OCI-LY7 (cell line): ENCODE measurements at regions not wholly inside any gene's neighbourhood (a gene's known extent, or its start where the extent isn't known, plus 50 kb on each side); places are given as distances from the start of the nearest gene placed in this dataset.
"Not testable (repeated sequence)": the region's sequence is repeated elsewhere in the genome, so short reads cannot be mapped to it uniquely, and the experiment has no call there.

Experiments used
- BruUV-seq: library from RNA; stranded (reverse); fragments of 400-500 nt; replicated peaks from 2 replicates; lab custom pipeline; 2021; lab: Mats Ljungman, UMichigan
- CTCF ChIA-PET: fragments of 300-600 bp; sonication (Branson Sonifier 250); formaldehyde crosslinking; loops from one replicate; lab custom pipeline; 2022; ENCODE audit warnings: antibody characterized with exemption; ENCODE audit not compliant: unreplicated experiment; lab: Charles Lee
- POLR2A ChIA-PET: fragments of 300-600 bp; sonication (Branson Sonifier 250); formaldehyde crosslinking; loops from one replicate; lab custom pipeline; 2022; ENCODE audit warnings: antibody characterized with exemption; lab: Charles Lee
- DNase-seq: peaks from one replicate; pipeline ENCODE4 v3.0.0-alpha.2; 2015; ENCODE audit warnings: low spot score
- H2AFZ ChIP-seq: fragments of 200-600 bp; sonication (generic), shearing (Covaris generic); 2 replicates; pipeline ENCODE4 v1.6.1; 2014; ENCODE audit warnings: mild to moderate bottlenecking, antibody characterized with exemption, low read length, moderate library complexity
- H3K27ac ChIP-seq: fragments of 200-600 bp; sonication (generic); 2 replicates; pipeline ENCODE4 v1.5.1; 2014; ENCODE audit warnings: mixed run types, low read depth, mild to moderate bottlenecking, moderate library complexity, low read length, inconsistent platforms; ENCODE audit not compliant: poor library complexity, severe bottlenecking
- H3K36me3 ChIP-seq: fragments of 200-600 bp; sonication (generic); 2 replicates; pipeline ENCODE4 v1.6.1; 2014; ENCODE audit warnings: mild to moderate bottlenecking, antibody characterized with exemption, low read length, moderate library complexity, mixed read lengths; ENCODE audit not compliant: insufficient read depth
- H3K4me1 ChIP-seq: fragments of 200-600 bp; sonication (generic); 2 replicates; pipeline ENCODE4 v1.5.1; 2014; ENCODE audit warnings: mild to moderate bottlenecking, low read length; ENCODE audit not compliant: insufficient read depth, poor library complexity, severe bottlenecking
- H3K4me2 ChIP-seq: fragments of 200-600 bp; sonication (generic); 2 replicates; pipeline ENCODE4 v1.6.1; 2014; ENCODE audit warnings: mild to moderate bottlenecking, low read length
- H3K4me3 ChIP-seq: fragments of 200-600 bp; sonication (generic); 2 replicates; pipeline ENCODE4 v1.5.1; 2014; ENCODE audit warnings: mild to moderate bottlenecking, low read depth, low read length; ENCODE audit not compliant: poor library complexity, severe bottlenecking
- H3K79me2 ChIP-seq: fragments of 200-600 bp; sonication (generic); 2 replicates; pipeline ENCODE4 v1.6.1; 2016; ENCODE audit warnings: low read depth, mild to moderate bottlenecking, low read length, moderate library complexity, mixed read lengths; ENCODE audit not compliant: insufficient read depth
- H3K9me2 ChIP-seq: fragments of 200-600 bp; sonication (generic); 2 replicates; pipeline ENCODE4 v1.6.1; 2016; ENCODE audit warnings: mild to moderate bottlenecking, low read length, mixed read lengths; ENCODE audit not compliant: insufficient read depth
- H3K9me3 ChIP-seq: fragments of 200-600 bp; sonication (generic); 2 replicates; pipeline ENCODE4 v1.6.1; 2014; ENCODE audit warnings: mild to moderate bottlenecking, mixed run types, low read length, mixed read lengths
- H4K20me1 ChIP-seq: fragments of 200-600 bp; sonication (generic); 2 replicates; pipeline ENCODE4 v1.6.1; 2014; ENCODE audit warnings: mild to moderate bottlenecking, antibody characterized with exemption, low read length, moderate library complexity, mixed read lengths; ENCODE audit not compliant: insufficient read depth
- EZH2phosphoT487 ChIP-seq: fragments of 200-600 bp; sonication (generic); IDR thresholded peaks from 2 replicates; pipeline ENCODE4 v1.6.1; 2018; ENCODE audit warnings: low read depth, borderline replicate concordance, mild to moderate bottlenecking, mixed run types, antibody characterized with exemption, low read length, moderate library complexity, mixed read lengths
- intact Hi-C: fragments of 100-400 bp; cut with micrococcal nuclease; formaldehyde crosslinking; loops from one replicate; pipeline ENCODE4 v1.10.0; 2022; ENCODE audit not compliant: unreplicated experiment
- TF ChIP-seq, protein P1 (sequence below): fragments of 200-600 bp; sonication (generic); conservative IDR thresholded peaks from 2 replicates; pipeline ENCODE4 v1.5.1; 2014; ENCODE audit warnings: mild to moderate bottlenecking, antibody characterized with exemption, low read length, moderate library complexity, mixed read lengths

DNA sequence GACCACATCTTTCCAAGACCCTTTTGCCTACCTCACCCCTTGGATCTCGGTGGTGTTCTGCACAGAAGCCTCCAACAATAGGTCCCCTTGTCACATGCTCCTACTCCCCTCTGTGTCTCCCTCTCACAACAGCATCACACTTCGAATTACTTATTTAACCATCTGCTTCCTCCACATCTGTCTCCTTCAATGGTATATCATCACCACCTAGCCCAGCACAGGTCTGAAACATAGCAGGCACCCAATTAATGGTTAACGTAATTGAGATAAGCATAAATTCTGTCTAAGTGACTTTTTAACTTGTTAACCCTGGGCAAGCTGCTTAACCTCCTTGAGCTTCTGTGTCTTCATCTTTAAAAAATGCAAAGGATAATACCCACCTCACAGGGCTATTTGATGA is 100.3 kb upstream of the BARHL2 start:
- no peaks in the 10 kb centered on the region for H3K36me3 ChIP-seq
- H3K9me2 ChIP-seq, result no peaks in the 10 kb centered on the region
- intact Hi-C loops, result no loop called here
- DNase-seq, result no peak
- ChIA-PET POLR2A (interaction anchor here (0.6 kb wide), 1 partner anchor 1036 kb away, joined by 3 read pairs; no protein-coding TSS in a partner anchor), CTCF (no interaction called here)
- no peak overlapping the region for H3K27ac ChIP-seq
- no peak overlapping the region for H3K4me2 ChIP-seq
- H2AFZ ChIP-seq, result no peak overlapping the region
- H3K79me2 ChIP-seq, result no peaks in the 10 kb centered on the region
- H3K4me1 ChIP-seq, result no peaks in the 10 kb centered on the region
- no TSS peak for BruUV-seq
- no peaks in the 10 kb centered on the region for H3K9me3 ChIP-seq
- H3K4me3 ChIP-seq, result no peak overlapping the region
- TF ChIP-seq, protein P1, sequence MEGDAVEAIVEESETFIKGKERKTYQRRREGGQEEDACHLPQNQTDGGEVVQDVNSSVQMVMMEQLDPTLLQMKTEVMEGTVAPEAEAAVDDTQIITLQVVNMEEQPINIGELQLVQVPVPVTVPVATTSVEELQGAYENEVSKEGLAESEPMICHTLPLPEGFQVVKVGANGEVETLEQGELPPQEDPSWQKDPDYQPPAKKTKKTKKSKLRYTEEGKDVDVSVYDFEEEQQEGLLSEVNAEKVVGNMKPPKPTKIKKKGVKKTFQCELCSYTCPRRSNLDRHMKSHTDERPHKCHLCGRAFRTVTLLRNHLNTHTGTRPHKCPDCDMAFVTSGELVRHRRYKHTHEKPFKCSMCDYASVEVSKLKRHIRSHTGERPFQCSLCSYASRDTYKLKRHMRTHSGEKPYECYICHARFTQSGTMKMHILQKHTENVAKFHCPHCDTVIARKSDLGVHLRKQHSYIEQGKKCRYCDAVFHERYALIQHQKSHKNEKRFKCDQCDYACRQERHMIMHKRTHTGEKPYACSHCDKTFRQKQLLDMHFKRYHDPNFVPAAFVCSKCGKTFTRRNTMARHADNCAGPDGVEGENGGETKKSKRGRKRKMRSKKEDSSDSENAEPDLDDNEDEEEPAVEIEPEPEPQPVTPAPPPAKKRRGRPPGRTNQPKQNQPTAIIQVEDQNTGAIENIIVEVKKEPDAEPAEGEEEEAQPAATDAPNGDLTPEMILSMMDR, result no peak
- TF ChIP-seq EZH2phosphoT487, result no peak
- H4K20me1 ChIP-seq, result no peaks in the 10 kb centered on the region

- H3K9me3 ChIP-seq, H2AFZ ChIP-seq, BruUV-seq, CTCF ChIA-PET, H3K36me3 ChIP-seq, H4K20me1 ChIP-seq, H3K9me2 ChIP-seq, intact Hi-C loops, H3K27ac ChIP-seq, H3K4me3 ChIP-seq, H3K4me2 ChIP-seq, H3K79me2 ChIP-seq, DNase-seq, H3K4me1 ChIP-seq: not testable (repeated sequence)
- POLR2A ChIA-PET, result interaction anchor here (0.6 kb wide), 1 partner anchor 1168 kb away, joined by 3 read pairs; no protein-coding TSS in a partner anchor
Measured at GRCh38 chr1:90812237-90812636, 95.1 kb upstream of the BARHL2 start.

DNA sequence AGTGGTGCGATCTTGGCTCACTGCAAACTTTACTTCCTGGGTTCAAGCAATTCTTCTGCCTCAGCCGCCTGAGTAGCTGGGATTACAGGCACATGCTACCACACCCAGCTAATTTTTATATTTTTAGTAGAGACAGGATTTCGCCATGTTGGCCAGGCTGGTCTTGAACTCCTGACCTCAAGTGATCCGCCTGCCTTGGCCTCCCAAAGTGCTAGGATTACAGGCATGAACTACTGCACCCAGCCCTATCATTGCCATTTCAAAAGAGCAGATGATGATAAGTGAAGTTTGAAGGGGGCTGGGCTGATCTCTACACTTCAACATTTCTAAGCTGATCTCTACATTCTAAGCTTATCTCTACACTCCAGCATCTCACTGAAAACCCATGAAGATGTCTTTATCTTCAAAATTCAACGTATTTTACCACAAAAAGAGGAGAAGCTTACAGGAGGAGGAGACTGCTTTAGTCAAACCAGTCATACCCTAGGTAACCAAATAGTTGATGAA is 94.4 kb upstream of the BARHL2 start:
- H3K9me2 ChIP-seq, intact Hi-C loops, POLR2A ChIA-PET, DNase-seq, H3K4me1 ChIP-seq, H2AFZ ChIP-seq, H3K4me3 ChIP-seq, H4K20me1 ChIP-seq, CTCF ChIA-PET, BruUV-seq, H3K79me2 ChIP-seq, H3K27ac ChIP-seq, H3K36me3 ChIP-seq, H3K9me3 ChIP-seq, H3K4me2 ChIP-seq: not testable (repeated sequence)

DNA sequence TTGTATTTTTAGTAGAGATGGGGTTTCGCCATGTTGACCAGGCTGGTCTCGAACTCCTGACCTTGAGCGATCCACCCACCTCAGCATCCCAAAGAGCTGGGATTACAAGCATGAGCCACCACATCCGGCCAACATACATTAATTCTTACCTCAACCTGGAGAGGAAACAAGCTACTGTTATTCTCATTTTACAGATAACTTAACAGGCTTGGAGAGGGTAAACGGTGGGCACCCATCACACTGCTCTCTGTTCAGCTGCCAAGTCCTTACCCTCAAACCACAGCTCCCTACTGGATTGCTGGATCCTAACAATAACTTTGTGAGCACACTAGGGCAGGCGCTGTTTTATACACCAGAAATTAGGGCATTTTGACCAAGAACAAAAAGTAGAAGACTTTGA is 93.6 kb upstream of the BARHL2 start:
- Histone ChIP-seq H3K4me3 (no peak overlapping the region), H2AFZ (no peak overlapping the region), H3K4me2 (no peak overlapping the region), H3K79me2 (no peaks in the 10 kb centered on the region), H3K36me3 (no peaks in the 10 kb centered on the region), H3K27ac (no peak overlapping the region), H4K20me1 (no peaks in the 10 kb centered on the region), H3K9me2 (no peaks in the 10 kb centered on the region), H3K9me3 (no peaks in the 10 kb centered on the region), H3K4me1 (no peaks in the 10 kb centered on the region)
- ChIA-PET CTCF (no interaction called here), POLR2A (no interaction called here)
- BruUV-seq, result no TSS peak
- no peak for DNase-seq
- no peak for TF ChIP-seq EZH2phosphoT487
- TF ChIP-seq, protein P1, result no peak
- intact Hi-C loops, result no loop called here
